Gastroesophageal sphincter (tissue), 4 donors: ENCODE measurements at regions not wholly inside any gene's neighbourhood (a gene's known extent, or its start where the extent isn't known, plus 50 kb on each side); places are given as distances from the start of the nearest gene placed in this dataset.
A peak's percentile ranks its signal among the peaks of the same experiment; 100 is the strongest.

Source experiments
- ATAC-seq: fragments of 150-250 bp; one replicate; pipeline ENCODE4 v1.9.1; 2016; ENCODE audit warnings: mild to moderate bottlenecking, moderate library complexity
- H3K27ac ChIP-seq, 4 donors: fragments of 200-600 bp; sonication (generic) in 3 of 4; 1 replicate in 3 of 4; 2 replicates in 1 of 4; pipeline ENCODE4 v1.5.1; 2016 to 2019
- H3K27me3 ChIP-seq: fragments of 200-600 bp; sonication (generic); one replicate; pipeline ENCODE4 v1.5.1; 2019
- H3K36me3 ChIP-seq, 2 donors: fragments of 200-600 bp; sonication (generic); one replicate each; pipeline ENCODE4 v1.5.1; 2019; ENCODE audit warnings: control low read depth in 1 of 2
- H3K4me1 ChIP-seq, 3 donors: fragments of 200-600 bp; sonication (generic); 1 replicate in 2 of 3; 2 replicates in 1 of 3; pipeline ENCODE4 v1.5.1; 2016 to 2019; ENCODE audit warnings: control low read depth in 2 of 3
- H3K4me3 ChIP-seq, 2 donors: fragments of 200-600 bp; sonication (generic); one replicate each; pipeline ENCODE4 v1.5.1; 2019; ENCODE audit warnings: mild to moderate bottlenecking in 1 of 2, moderate library complexity in 1 of 2
- H3K9me3 ChIP-seq, 3 donors: fragments of 200-600 bp; sonication (generic); one replicate each; pipeline ENCODE4 v1.5.1; 2017 to 2019; ENCODE audit warnings: control low read depth in 2 of 3
- EP300 ChIP-seq: sonication (generic); formaldehyde crosslinking; IDR thresholded peaks from one replicate; pipeline ENCODE4 v1.6.1; 2017; ENCODE audit warnings: antibody characterized with exemption, mild to moderate bottlenecking
- POLR2A ChIP-seq, 2 donors: fragments of 450-650 bp; IDR thresholded peaks; one replicate each; pipeline ENCODE4 v1.6.1; 2017; ENCODE audit warnings: antibody characterized with exemption in 2 of 2, mild to moderate bottlenecking in 2 of 2, moderate library complexity in 1 of 2
- POLR2AphosphoS5 ChIP-seq: sonication (generic); formaldehyde crosslinking; IDR thresholded peaks from one replicate; pipeline ENCODE4 v1.6.1; 2017; ENCODE audit warnings: antibody characterized with exemption
- WGBS, 2 donors: methylation state at CpG; one replicate each; pipeline ENCODE4 v1.1.5; 2018; ENCODE audit warnings: low coverage in 1 of 2; 5-methylcytosine and 5-hydroxymethylcytosine counted together
- TF ChIP-seq, protein P1 (sequence below), 4 experiments: fragments of 200-600 bp in 2 of 4; fragments of 450-650 bp in 2 of 4; sonication (generic) in 1 of 4; IDR thresholded peaks; one replicate each; pipeline ENCODE4 v1.5.1; 2017 to 2019; ENCODE audit warnings: antibody characterized with exemption in 4 of 4, mild to moderate bottlenecking in 2 of 4, moderate library complexity in 2 of 4

DNA sequence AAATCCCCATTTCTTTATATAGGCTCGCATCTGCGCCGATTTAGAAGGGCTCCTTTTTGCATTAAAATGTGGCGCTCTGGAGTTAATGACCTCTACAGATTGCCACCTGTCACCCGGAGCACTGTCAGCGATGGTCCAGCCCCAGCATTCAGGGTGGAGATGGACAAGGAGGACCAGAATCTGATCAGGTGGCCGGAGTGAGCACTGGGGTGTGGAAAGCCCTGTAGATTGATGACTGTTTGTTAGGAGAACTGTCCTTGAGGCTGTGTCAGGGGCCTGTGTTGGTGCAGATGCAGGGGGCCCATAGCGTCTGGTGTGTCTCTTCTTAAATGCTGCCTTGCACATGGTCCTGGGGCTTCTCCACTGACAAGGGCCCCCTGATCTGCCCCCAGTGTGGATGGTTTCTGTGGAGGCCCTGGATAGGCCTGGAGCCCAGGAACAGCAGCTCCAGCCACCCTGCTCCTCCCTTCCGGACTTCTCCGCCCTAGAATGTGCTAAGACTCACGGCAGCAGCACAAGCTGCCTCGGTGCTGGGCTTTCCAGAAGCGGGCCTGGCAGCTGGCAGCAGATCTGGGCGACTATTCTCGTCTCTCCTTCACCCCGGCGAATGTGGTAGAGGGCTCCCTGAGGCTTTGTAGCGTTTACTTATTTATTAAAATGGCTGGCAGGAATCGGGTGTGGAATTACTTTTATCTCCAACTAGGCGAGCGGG lies 1333.3 kb downstream of the BRD1 start:
- no peak overlapping the region for H3K4me3 ChIP-seq
- no peaks in the 10 kb centered on the region for H3K36me3 ChIP-seq
- WGBS, 2 donors: 81 to 94% methylated on average over 9 to 14 of the region's 21 CpGs
- H3K27me3 ChIP-seq: peaks cover 71% of the 10 kb centered on the region
- H3K9me3 ChIP-seq: no peaks in the 10 kb centered on the region
- H3K27ac ChIP-seq: no peak overlapping the region
- no peak for ATAC-seq
- TF ChIP-seq EP300 (no peak), POLR2A (IDR thresholded peaks at IDR 0.05) (no peak), POLR2AphosphoS5 (no peak)
- TF ChIP-seq, protein P1, sequence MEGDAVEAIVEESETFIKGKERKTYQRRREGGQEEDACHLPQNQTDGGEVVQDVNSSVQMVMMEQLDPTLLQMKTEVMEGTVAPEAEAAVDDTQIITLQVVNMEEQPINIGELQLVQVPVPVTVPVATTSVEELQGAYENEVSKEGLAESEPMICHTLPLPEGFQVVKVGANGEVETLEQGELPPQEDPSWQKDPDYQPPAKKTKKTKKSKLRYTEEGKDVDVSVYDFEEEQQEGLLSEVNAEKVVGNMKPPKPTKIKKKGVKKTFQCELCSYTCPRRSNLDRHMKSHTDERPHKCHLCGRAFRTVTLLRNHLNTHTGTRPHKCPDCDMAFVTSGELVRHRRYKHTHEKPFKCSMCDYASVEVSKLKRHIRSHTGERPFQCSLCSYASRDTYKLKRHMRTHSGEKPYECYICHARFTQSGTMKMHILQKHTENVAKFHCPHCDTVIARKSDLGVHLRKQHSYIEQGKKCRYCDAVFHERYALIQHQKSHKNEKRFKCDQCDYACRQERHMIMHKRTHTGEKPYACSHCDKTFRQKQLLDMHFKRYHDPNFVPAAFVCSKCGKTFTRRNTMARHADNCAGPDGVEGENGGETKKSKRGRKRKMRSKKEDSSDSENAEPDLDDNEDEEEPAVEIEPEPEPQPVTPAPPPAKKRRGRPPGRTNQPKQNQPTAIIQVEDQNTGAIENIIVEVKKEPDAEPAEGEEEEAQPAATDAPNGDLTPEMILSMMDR (IDR thresholded peaks at IDR 0.05): no peak
- peaks cover 0 to 23% (median 5%) of the 10 kb centered on the region in 3 donors for H3K4me1 ChIP-seq

DNA sequence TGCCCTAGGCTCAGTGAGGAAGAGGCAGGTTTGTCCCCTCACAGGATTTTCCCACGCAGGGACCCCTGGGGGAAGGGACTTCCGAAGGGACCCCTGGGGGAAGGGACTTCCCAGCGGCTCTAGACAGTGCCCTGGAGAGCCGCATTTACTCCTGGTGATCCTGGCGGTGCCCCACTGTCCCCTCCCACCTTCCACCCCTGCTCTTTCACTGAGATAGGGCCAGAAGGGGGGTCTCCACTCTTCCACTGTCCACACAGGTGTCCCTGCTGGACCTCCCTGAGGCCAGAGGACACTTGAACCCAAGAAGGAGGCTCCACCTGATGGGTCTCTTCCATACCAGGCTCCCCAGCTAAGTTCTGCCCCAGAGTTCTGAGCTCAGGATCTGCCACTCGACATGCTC lies 1333.9 kb downstream of the BRD1 start:
- WGBS, 2 donors: 67% methylated on average over 3 of the region's 6 CpGs; no CpG with 5 or more reads in 1 of the 2 donors
- peaks cover 0 to 23% (median 5%) of the 10 kb centered on the region in 3 donors for H3K4me1 ChIP-seq
- no peak overlapping the region for H3K27ac ChIP-seq
- no peaks in the 10 kb centered on the region for H3K36me3 ChIP-seq
- H3K4me3 ChIP-seq: no peak overlapping the region
- H3K27me3 ChIP-seq: peaks cover 69% of the 10 kb centered on the region
- ATAC-seq: no peak
- TF ChIP-seq POLR2A (IDR thresholded peaks at IDR 0.05) (no peak), POLR2AphosphoS5 (no peak), EP300 (no peak)
- TF ChIP-seq, protein P1 (IDR thresholded peaks at IDR 0.05): no peak
- no peaks in the 10 kb centered on the region for H3K9me3 ChIP-seq

DNA sequence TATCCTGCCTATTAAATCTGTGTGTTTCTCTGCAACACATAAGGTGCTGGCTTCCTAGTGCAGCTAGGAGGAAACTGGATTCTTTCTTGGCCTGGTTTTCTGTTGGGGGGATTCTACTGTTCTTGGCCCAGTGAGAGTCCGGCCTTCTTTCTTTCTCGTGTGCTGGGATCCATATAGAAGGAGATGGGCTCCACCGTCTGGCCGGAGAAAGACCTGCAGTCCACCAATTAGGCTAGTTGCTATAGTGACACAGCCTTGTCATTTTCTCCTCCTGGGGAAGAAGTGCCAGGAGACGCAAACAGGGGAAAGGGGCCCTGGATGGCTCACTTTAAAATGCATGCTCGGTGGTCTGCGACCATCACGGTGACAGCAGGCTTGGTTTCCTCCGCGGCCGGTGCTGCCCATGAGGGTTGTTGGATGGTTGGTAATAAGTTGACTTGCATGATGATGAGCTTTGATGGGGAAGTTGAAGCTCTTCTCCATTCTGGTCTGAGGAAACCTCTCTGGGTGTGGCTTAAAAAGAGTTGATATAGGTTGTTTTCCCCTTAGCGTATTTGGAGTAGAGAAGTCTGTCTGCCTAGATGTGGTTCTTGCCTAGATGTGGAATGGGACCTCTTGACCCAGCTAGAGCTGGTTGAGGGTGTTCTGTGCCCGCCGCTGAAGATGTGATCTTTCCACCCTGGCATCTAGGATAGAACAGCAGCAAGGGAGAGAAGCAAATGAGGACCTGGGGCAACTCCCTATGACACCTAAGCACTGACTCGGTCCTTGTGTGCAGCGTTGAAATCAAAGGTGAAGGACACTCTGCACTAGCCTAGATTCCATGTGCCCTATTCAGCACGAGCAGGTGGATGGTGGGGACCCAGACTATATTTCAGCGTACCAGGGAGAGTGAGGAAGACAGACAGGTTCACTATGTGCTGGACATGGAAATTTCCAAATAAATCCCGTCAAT lies 1335.0 kb downstream of the BRD1 start:
- no peak for ATAC-seq
- Histone ChIP-seq H3K27ac (no peak overlapping the region), H3K9me3 (no peaks in the 10 kb centered on the region), H3K4me1 (peaks cover 0 to 23% (median 5%) of the 10 kb centered on the region in 3 donors), H3K4me3 (no peak overlapping the region), H3K27me3 (peaks cover 80% of the 10 kb centered on the region), H3K36me3 (no peaks in the 10 kb centered on the region)
- TF ChIP-seq POLR2A (IDR thresholded peaks at IDR 0.05) (no peak), POLR2AphosphoS5 (no peak), EP300 (no peak)
- TF ChIP-seq, protein P1 (IDR thresholded peaks at IDR 0.05): peak in 3 of 4 experiments; percentile 54 to 77 (median 65)
- WGBS, 2 donors: 20 to 22% methylated on average over 11 to 15 of the region's 19 CpGs

DNA sequence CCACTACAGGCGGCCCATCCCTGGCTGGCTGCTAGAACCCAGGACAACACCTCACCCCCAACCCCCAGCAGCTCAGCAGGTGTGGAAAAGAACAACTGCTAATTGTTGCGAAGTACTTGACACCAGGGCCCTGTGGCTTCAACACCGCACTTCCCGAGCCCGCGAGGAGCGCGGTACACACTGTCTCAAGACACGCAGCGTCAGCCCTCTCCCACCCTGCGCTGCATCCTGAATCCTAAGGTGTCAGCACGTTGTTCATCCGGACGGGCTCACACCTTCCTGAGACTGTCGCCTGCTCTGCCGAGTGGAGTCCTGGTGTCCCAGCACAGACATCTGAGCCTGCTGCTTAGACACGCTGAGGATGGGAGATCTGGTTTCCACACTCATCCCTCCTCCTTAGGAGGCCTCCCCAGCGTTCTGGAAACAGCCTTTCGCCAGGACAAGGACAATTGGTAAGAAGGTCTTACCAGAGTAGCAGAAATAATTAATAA lies 1336.2 kb downstream of the BRD1 start:
- Histone ChIP-seq H3K36me3 (no peaks in the 10 kb centered on the region), H3K4me1 (peaks cover 0 to 23% (median 5%) of the 10 kb centered on the region in 3 donors), H3K9me3 (no peaks in the 10 kb centered on the region), H3K27ac (no peak overlapping the region), H3K4me3 (no peak overlapping the region), H3K27me3 (peaks cover 87% of the 10 kb centered on the region)
- 40% methylated on average over 5 of the region's 19 CpGs; no CpG with 5 or more reads in 1 of the 2 donors for WGBS, 2 donors
- ATAC-seq: no peak
- TF ChIP-seq POLR2AphosphoS5 (no peak), EP300 (no peak), POLR2A (IDR thresholded peaks at IDR 0.05) (no peak)
- TF ChIP-seq, protein P1 (IDR thresholded peaks at IDR 0.05): no peak
